HUES6 (cell line): ENCODE measurements at regions not wholly inside any gene's neighbourhood (a gene's known extent, or its start where the extent isn't known, plus 50 kb on each side); places are given as distances from the start of the nearest gene placed in this dataset.

Experiments
- H3K27ac ChIP-seq: 2 replicates; pipeline ENCODE4 v1.7.0; 2013; ENCODE audit warnings: low read depth, mild to moderate bottlenecking, low read length, inconsistent platforms
- H3K27me3 ChIP-seq: 2 replicates; pipeline ENCODE4 v1.6.1; 2013; ENCODE audit warnings: low read length; ENCODE audit not compliant: control insufficient read depth, insufficient read depth
- H3K36me3 ChIP-seq: 2 replicates; pipeline ENCODE4 v1.6.1; 2013; ENCODE audit warnings: low read length; ENCODE audit not compliant: control insufficient read depth, insufficient read depth
- H3K4me1 ChIP-seq: 2 replicates; pipeline ENCODE4 v1.6.1; 2013; ENCODE audit warnings: low read length; ENCODE audit not compliant: control insufficient read depth, insufficient read depth
- H3K4me3 ChIP-seq: 2 replicates; pipeline ENCODE4 v1.5.1; 2013; ENCODE audit warnings: low read depth, low read length
- H3K9ac ChIP-seq: one replicate; pipeline ENCODE4 v1.6.1; 2013; ENCODE audit warnings: mild to moderate bottlenecking, low read length
- H3K9me3 ChIP-seq: 2 replicates; pipeline ENCODE4 v1.6.1; 2013; ENCODE audit warnings: low read depth, low read length; ENCODE audit not compliant: control insufficient read depth, insufficient read depth

DNA sequence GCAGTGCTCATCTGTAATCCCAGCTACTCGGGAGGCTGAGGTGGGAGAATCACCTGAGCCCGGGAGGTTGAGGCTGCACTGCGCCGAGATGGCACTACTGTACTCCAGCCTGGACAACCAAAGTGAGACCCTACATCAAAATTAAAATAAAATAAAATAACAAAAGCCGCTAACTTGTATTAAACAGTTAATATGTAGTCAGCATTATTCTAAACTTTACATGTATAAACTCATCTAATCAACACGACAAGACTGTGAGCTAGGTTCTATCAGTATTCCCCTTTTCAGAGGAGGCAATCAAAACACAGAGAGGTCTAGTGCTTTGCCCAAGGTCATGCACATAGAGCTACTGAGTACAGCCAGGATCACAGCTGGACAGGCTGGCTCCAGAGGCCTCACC is 111.7 kb upstream of the LINGO1 start:
- Histone ChIP-seq H3K9me3 (no peaks in the 10 kb centered on the region), H3K27me3 (peaks cover 17% of the 10 kb centered on the region), H3K36me3 (no peaks in the 10 kb centered on the region), H3K27ac (no peak overlapping the region), H3K4me1 (peaks cover 32% of the 10 kb centered on the region), H3K4me3 (no peak overlapping the region), H3K9ac (no peak overlapping the region)

DNA sequence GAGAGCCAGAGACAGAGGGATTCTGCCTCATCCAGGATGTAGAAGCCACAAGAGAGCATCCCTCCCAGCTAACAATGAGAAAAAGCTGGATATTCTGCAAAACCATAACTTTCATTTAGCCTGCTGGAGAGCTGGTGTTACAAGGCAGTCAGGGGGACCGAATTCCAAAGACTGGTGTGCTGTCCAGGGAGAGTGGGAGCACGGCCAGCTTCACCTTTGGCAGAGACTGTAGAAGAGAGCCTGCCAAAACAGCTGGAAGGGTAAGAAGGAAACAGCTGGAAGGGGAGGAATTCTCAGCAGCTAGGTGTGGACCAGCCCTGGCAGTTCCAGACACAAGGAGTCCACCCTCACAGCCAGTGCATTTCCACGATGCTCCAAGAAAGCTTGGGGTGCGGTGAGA is 109.9 kb upstream of the LINGO1 start:
- Histone ChIP-seq H3K27me3 (peaks cover 30% of the 10 kb centered on the region; the same call in 1 of the 2 replicates), H3K36me3 (no peaks in the 10 kb centered on the region), H3K27ac (no peak overlapping the region), H3K4me3 (no peak overlapping the region), H3K9ac (no peak overlapping the region), H3K9me3 (no peaks in the 10 kb centered on the region), H3K4me1 (peaks cover 40% of the 10 kb centered on the region)

DNA sequence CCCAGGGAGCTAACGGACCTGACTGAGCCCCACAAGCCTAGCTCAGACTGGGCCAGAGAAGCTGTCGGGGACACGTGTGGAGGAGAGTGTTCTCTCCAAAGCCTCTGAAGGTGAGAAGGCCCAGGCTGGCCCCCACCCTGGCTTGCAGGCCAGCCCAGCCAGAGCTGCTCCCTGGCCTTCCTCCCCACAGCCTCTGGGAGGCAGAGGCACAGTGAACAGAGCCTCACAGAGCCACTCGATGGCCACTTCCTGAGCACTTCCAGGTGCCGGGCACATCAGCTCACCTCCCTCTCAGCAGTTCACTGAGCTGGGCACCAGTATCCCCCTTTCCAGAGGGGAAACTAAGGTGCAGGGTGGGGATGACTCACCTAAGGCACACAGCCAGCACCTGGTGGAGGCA is 109.4 kb upstream of the LINGO1 start:
- peaks cover 38% of the 10 kb centered on the region for H3K4me1 ChIP-seq
- H3K9ac ChIP-seq, result no peak overlapping the region
- H3K27me3 ChIP-seq, result peaks cover 34% of the 10 kb centered on the region; the same call in 1 of the 2 replicates
- H3K27ac ChIP-seq, result no peak overlapping the region
- H3K9me3 ChIP-seq, result no peaks in the 10 kb centered on the region
- H3K36me3 ChIP-seq, result no peaks in the 10 kb centered on the region
- no peak overlapping the region for H3K4me3 ChIP-seq

DNA sequence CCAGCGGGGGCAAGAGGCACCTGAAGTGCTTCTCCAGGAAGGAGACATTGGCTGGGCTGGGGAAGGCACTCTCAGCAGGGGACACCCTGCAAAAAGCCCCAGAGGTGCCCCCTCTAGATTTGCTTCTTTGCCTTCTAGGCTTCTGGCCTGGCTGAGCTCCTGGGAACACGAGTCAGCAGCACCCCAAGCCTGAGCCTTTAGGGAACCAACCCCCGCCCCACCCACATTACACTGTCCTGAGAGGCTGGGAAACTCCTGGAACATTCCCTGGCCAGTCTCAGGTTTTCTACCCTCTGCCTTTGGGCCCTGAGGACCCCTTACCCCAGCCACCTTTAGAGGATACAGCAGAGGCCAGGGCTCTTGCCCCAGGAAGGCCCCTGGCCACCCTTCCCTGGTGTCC is 108.4 kb upstream of the LINGO1 start:
- Histone ChIP-seq H3K27me3 (peaks cover 34% of the 10 kb centered on the region; the same call in 1 of the 2 replicates), H3K9me3 (no peaks in the 10 kb centered on the region), H3K36me3 (no peaks in the 10 kb centered on the region), H3K27ac (no peak overlapping the region), H3K4me3 (no peak overlapping the region), H3K9ac (no peak overlapping the region), H3K4me1 (peaks cover 34% of the 10 kb centered on the region)

DNA sequence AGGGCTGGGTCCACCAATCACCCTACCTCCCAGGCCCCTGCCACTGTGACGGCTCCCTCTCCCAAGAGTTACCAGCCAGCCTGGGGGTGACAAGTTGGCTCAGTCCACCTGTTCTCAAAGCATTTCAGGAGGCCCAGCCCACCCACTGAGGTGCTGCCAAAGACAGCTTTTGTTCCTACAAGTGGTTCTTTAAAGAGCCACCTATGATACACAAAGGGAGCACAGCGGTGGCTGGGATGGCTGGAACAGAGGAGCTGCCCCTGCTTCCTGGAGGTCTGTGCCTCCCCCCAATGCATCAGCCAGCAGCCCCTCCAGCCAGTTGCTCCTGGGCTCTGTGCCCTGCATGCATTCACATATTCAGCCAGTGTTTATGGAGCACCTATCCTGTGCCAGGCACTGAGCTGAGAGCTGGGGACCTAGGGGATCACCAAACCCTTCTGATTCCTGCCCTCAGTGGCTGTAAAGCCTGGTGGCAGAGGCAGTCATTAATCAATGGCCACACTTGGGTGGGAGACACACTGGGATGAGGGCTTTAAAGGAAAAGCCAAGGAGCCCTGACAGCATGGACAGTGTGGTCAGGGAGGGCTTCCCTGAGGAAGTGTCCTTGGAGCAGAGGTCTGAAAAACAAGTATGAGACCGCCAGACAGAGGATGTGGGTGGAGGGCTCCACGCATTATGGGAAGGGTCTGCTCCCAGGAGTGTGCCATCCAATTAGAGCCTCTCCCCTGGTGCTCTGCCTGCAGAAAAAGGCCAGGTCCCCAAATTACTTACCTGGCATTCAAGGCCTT is 107.1 kb upstream of the LINGO1 start:
- H3K36me3 ChIP-seq, result no peaks in the 10 kb centered on the region
- H3K4me3 ChIP-seq, result peak overlapping the region; percentile 21; the same call in 1 of the 2 replicates
- no peak overlapping the region; the same call in 1 of the 2 replicates for H3K27ac ChIP-seq
- peaks cover 34% of the 10 kb centered on the region for H3K4me1 ChIP-seq
- H3K27me3 ChIP-seq, result peaks cover 34% of the 10 kb centered on the region; the same call in 1 of the 2 replicates
- no peaks in the 10 kb centered on the region for H3K9me3 ChIP-seq
- H3K9ac ChIP-seq, result no peak overlapping the region

DNA sequence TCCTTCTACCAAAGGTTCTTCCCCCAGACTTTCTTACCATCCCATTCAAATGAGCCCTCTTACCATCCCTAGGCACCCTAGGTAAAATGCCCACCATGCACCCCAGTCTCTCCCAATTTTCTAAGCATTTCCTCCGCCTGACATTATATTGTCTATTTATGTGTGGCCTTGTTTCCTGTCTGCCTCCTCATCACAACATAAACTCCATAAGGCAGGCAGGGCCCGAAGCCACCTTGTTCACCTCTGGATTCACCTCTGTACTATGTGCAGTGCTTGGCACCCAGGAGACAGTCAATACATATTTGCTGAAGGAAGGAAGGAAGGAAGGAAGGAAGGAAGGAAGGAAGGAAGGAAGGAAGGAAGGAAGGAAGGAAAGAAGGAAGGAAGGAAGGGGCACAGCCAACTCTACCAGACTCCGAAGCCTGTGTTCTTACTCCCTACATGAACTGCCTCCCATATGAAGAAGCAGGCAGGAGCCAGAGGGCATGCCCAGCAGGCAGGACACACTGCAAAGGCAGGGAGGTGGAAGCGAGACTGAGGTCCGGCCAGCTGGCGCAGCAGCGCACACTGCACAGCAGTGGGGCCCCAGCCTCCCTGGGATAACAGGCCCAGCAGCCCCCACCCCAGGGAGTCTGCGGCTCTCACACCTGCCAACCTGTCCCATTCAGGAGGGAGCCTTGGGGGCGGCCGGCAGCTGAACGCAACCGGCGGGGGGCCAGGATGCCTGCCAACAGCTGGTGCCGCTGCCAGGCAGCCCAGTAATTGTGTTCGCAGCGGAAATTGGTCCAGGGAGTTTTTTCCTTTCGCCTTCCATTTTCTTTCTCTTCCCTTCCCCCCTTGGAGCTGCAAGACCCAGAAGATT is 106.0 kb upstream of the LINGO1 start:
- Histone ChIP-seq H3K4me3 (peak overlapping the region; percentile 22; the same call in 1 of the 2 replicates), H3K4me1 (peaks cover 38% of the 10 kb centered on the region), H3K9me3 (no peaks in the 10 kb centered on the region), H3K27ac (no peak overlapping the region), H3K36me3 (no peaks in the 10 kb centered on the region), H3K27me3 (peaks cover 34% of the 10 kb centered on the region; the same call in 1 of the 2 replicates), H3K9ac (no peak overlapping the region)

DNA sequence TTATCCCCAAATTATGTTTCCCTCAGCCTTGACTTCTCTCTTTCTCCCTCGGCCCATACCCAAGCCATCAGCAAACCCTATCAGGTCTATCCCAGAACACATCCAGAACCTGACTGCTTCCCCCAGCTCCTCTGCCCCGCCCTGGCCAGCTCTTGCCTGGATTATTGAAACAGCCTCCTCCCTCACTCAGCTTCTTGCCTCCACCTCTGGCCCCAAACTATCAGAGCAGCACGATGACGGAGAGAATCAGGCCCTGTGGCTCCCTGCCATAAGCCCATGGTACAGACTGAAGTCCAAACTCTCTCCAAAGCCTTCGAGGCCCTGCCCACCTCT is 105.3 kb upstream of the LINGO1 start:
- peaks cover 29% of the 10 kb centered on the region; the same call in 1 of the 2 replicates for H3K27me3 ChIP-seq
- no peaks in the 10 kb centered on the region for H3K36me3 ChIP-seq
- H3K9ac ChIP-seq, result no peak overlapping the region
- H3K4me3 ChIP-seq, result no peak overlapping the region
- peaks cover 38% of the 10 kb centered on the region for H3K4me1 ChIP-seq
- no peaks in the 10 kb centered on the region for H3K9me3 ChIP-seq
- no peak overlapping the region for H3K27ac ChIP-seq

DNA sequence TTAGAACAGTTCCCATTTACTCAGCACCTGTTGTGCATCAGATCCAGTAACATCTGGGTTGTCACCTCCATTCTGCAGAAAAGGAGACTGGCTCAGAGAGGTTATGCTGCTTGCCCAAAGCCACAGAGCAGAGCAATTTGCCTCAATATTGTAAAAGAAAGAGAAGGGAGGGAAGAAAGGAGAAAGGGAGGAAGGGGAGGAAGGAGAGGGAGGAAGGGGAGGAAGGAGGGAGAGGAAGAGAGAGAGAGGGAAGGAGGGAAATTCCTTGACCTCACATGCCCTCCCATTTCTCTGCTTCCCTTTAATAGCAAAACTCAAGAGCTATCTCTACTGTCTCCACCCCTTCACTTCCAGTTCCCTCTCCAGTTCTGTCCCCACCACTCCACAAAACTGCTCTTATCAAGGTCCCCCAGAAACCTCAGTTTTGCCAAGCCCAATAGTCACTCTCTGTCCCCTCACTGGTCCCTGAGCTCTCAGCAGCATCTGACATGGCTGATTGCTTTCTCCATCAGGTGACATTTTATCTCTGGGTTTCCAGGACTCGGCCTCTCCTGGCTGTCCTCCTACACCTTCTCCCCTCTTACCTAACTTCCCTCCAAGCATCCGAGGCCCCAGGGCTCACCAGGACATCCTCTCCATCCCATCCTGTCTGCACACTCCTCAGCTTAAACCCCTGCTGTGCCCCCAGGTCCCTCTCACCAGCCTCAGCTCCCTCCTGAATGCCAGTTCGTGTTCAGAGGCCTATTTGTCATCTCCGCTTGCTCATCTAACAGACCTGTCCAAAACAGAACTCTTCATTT is 104.7 kb upstream of the LINGO1 start:
- no peak overlapping the region for H3K4me3 ChIP-seq
- H3K36me3 ChIP-seq, result no peaks in the 10 kb centered on the region
- no peak overlapping the region for H3K9ac ChIP-seq
- peaks cover 38% of the 10 kb centered on the region for H3K4me1 ChIP-seq
- H3K27me3 ChIP-seq, result peaks cover 24% of the 10 kb centered on the region; the same call in 1 of the 2 replicates
- H3K27ac ChIP-seq, result no peak overlapping the region
- H3K9me3 ChIP-seq, result no peaks in the 10 kb centered on the region

DNA sequence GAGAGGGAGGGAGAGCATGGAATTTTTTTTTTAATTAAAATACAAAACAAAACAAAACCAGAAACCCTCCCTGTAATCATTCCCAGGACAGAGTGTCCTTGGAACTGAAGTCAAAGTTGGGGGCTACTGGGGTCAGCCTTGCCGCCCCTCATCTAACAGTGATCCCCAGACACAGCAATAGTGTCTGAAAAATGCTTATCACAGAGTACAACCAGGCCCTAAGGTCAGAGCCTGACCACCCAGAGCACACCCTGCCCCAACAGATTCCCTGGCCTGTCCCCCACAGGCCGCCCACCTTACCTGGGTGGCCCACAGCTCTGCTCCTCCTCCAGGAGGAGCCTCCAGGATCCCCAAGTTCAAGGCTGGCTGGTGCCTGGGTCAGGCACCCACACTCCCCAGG is 101.6 kb upstream of the LINGO1 start:
- H3K27ac ChIP-seq, result no peak overlapping the region
- no peak overlapping the region for H3K9ac ChIP-seq
- peaks cover 22% of the 10 kb centered on the region for H3K4me1 ChIP-seq
- H3K36me3 ChIP-seq, result no peaks in the 10 kb centered on the region
- H3K27me3 ChIP-seq, result peaks cover 18% of the 10 kb centered on the region; the same call in 1 of the 2 replicates
- H3K9me3 ChIP-seq, result no peaks in the 10 kb centered on the region
- no peak overlapping the region for H3K4me3 ChIP-seq

DNA sequence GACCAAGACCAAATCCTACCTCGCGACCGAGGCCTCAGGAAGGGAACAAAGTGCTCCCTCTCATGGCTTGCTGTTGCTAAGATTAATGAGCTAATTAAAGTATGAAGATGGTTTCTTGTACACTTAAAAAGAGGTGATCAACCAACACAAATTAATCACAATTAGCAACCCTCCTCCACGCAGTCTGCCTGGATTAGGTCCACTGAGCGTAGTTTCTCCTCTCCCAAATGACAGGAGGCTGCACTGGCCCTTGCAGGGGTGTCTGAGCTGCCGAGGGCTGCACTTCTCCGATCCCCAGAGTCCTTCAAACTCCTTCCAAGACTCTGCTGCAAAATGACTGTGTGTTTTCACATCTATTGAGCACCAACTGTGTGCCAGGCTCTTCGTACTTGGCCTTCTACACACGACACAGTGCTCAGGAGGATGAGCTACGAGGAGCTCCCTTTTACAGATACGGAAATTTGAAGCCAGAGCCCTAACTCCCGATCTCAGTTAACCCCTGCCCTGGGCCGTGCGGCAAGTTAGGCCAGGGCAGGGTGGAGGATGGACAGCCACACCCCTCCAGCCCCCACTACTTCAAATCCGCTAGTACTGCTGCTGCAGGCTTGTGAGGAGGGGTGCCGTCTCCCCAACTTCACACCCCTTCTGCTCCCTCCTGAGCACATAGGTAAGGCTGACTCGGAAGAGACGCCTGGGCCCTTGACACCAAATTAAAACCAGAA is 101.0 kb upstream of the LINGO1 start:
- Histone ChIP-seq H3K4me1 (peaks cover 18% of the 10 kb centered on the region), H3K36me3 (no peaks in the 10 kb centered on the region), H3K9me3 (no peaks in the 10 kb centered on the region), H3K27me3 (peaks cover 16% of the 10 kb centered on the region; the same call in 1 of the 2 replicates), H3K4me3 (no peak overlapping the region), H3K27ac (no peak overlapping the region), H3K9ac (no peak overlapping the region)
